WTC11 (cell line): ENCODE measurements at regions not wholly inside any gene's neighbourhood (a gene's known extent, or its start where the extent isn't known, plus 50 kb on each side); places are given as distances from the start of the nearest gene placed in this dataset.
A peak's percentile ranks its signal among the peaks of the same experiment; 100 is the strongest.

ENCODE experiments used
- ATAC-seq: fragments of 200-7000 bp; cut with Tn5 transposase; 2 replicates; pipeline ENCODE4 v1.10.0; 2021; ENCODE audit warnings: mild to moderate bottlenecking, moderate library complexity
- CTCF ChIA-PET: fragments of 300-600 bp; sonication (Branson Sonifier 250); formaldehyde crosslinking; loops from one replicate; lab custom pipeline; 2021; ENCODE audit warnings: antibody characterized with exemption; lab: Charles Lee
- POLR2A ChIA-PET: fragments of 350-600 bp; sonication (Branson Sonifier 250); formaldehyde crosslinking; loops from one replicate; lab custom pipeline; 2021; ENCODE audit warnings: antibody characterized with exemption; lab: Charles Lee
- DNase-seq: peaks from one replicate; pipeline ENCODE4 v3.0.0; 2021; ENCODE audit warnings: low spot score
- H3K27ac Mint-ChIP-seq: 2 replicates; pipeline ENCODE4 v1.8.0; 2021; ENCODE audit warnings: mixed read lengths
- H3K27me3 Mint-ChIP-seq: 2 replicates; pipeline ENCODE4 v1.8.0; 2021; ENCODE audit warnings: low read depth, mild to moderate bottlenecking, moderate library complexity, mixed read lengths
- H3K36me3 Mint-ChIP-seq: 2 replicates; pipeline ENCODE4 v1.8.0; 2021; ENCODE audit warnings: mixed read lengths
- H3K4me1 Mint-ChIP-seq: 2 replicates; pipeline ENCODE4 v1.8.0; 2022; ENCODE audit warnings: mixed read lengths
- H3K4me3 Mint-ChIP-seq: 2 replicates; pipeline ENCODE4 v1.8.0; 2021; ENCODE audit warnings: mild to moderate bottlenecking, moderate library complexity, mixed read lengths
- H3K9me3 Mint-ChIP-seq: 2 replicates; pipeline ENCODE4 v1.8.0; 2021; ENCODE audit warnings: mixed read lengths
- ARID4B ChIP-seq: sonication (generic); formaldehyde crosslinking; IDR thresholded peaks from 2 replicates; pipeline ENCODE4 v1.8.0; 2023; ENCODE audit warnings: missing genetic modification reagents, mild to moderate bottlenecking, borderline replicate concordance
- ELF4 ChIP-seq: sonication (generic); formaldehyde crosslinking; IDR thresholded peaks from 2 replicates; pipeline ENCODE4 v1.8.1; 2022; ENCODE audit warnings: low read depth, mild to moderate bottlenecking, moderate library complexity, missing genetic modification reagents
- EMX1 ChIP-seq: fragments of 250-450 bp; sonication (Bioruptor Pico); IDR thresholded peaks from 2 replicates; pipeline ENCODE4 v1.8.0; 2021; ENCODE audit warnings: mild to moderate bottlenecking
- GRHL2 ChIP-seq: fragments of 250-450 bp; sonication (Bioruptor Pico); IDR thresholded peaks from 2 replicates; pipeline ENCODE4 v1.8.0; 2022; ENCODE audit warnings: mild to moderate bottlenecking, moderate library complexity; ENCODE audit not compliant: insufficient replicate concordance, severe bottlenecking
- PRRX2 ChIP-seq: fragments of 250-450 bp; sonication (Bioruptor Pico); IDR thresholded peaks from 2 replicates; pipeline ENCODE4 v1.8.0; 2021; ENCODE audit warnings: mild to moderate bottlenecking
- SMAD4 ChIP-seq: sonication (generic); formaldehyde crosslinking; IDR thresholded peaks from 2 replicates; pipeline ENCODE4 v1.8.0; 2022; ENCODE audit warnings: mild to moderate bottlenecking, missing genetic modification reagents
- ZNF219 ChIP-seq: sonication (generic); formaldehyde crosslinking; IDR thresholded peaks from 2 replicates; pipeline ENCODE4 v1.8.0; 2023; ENCODE audit warnings: missing genetic modification reagents, mild to moderate bottlenecking, borderline replicate concordance
- ZNF317 ChIP-seq: sonication (generic); formaldehyde crosslinking; IDR thresholded peaks from 2 replicates; pipeline ENCODE4 v1.8.1; 2023; ENCODE audit warnings: low read depth, mild to moderate bottlenecking, moderate library complexity, missing genetic modification reagents, borderline replicate concordance
- ZNF396 ChIP-seq: fragments of 250-450 bp; sonication (Bioruptor Pico); IDR thresholded peaks from 2 replicates; pipeline ENCODE4 v1.8.0; 2021; ENCODE audit warnings: mild to moderate bottlenecking, moderate library complexity, borderline replicate concordance
- ZNF512 ChIP-seq: sonication (generic); formaldehyde crosslinking; IDR thresholded peaks from 2 replicates; pipeline ENCODE4 v1.8.1; 2022; ENCODE audit warnings: missing genetic modification reagents, borderline replicate concordance
- TF ChIP-seq, protein P1 (sequence below): sonication (generic); formaldehyde crosslinking; IDR thresholded peaks from 2 replicates; pipeline ENCODE4 v1.8.1; 2023; ENCODE audit warnings: mild to moderate bottlenecking, missing genetic modification reagents, moderate library complexity
- TF ChIP-seq, protein P2 (sequence below): sonication (generic); formaldehyde crosslinking; IDR thresholded peaks from 2 replicates; pipeline ENCODE4 v1.8.0; 2022; ENCODE audit warnings: missing genetic modification reagents
- TF ChIP-seq, protein P3 (sequence below): sonication (generic); formaldehyde crosslinking; IDR thresholded peaks from 2 replicates; pipeline ENCODE4 v1.8.0; 2023; ENCODE audit warnings: missing genetic modification reagents
- TF ChIP-seq, protein P4 (sequence below): sonication (generic); formaldehyde crosslinking; conservative IDR thresholded peaks from 2 replicates; pipeline ENCODE4 v1.8.1; 2023; ENCODE audit warnings: mild to moderate bottlenecking, low read depth, missing genetic modification reagents, moderate library complexity

DNA sequence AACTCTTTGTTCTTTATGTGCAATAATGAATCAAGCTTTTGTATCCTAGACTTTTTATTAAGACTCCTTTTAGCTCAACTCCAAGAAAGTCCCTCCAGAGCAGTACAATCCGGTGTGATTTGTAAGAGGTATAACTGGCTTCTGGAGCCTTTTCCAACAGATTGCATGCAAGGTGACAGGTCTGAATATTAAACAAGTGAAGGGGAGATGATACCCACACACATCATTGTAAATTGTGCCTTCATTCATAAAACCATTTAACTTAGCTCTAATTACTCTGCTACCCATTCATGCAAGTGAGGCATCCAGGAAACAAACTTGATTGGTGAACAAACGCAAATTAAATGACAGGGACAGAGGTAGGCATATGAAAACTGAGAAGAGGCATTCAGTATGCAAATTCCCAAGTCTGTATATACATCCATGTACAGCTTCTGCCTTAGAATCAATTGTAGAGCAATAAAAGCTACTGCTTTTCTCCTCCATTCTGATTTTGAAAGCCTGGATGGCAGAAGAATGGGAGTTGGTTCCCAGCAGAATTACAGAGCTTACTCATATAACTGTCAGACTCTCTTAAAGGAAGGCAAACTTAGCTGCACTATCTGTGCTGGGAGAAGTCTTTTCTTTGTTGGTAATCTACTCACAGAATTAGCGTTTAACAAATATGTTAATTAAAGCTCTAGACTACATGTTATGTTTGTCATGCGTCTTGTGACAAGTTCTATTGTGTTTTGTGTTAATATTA is 261.0 kb upstream of the CDH6 start (continued):
- TF ChIP-seq ARID4B (CRISPR knock-in tag) (no peak), ZNF317 (CRISPR knock-in tag) (no peak), ELF4 (CRISPR knock-in tag) (no peak), ZNF512 (CRISPR knock-in tag) (no peak), EMX1 (CRISPR knock-in tag) (no peak), PRRX2 (CRISPR knock-in tag) (no peak)
- TF ChIP-seq, protein P1, sequence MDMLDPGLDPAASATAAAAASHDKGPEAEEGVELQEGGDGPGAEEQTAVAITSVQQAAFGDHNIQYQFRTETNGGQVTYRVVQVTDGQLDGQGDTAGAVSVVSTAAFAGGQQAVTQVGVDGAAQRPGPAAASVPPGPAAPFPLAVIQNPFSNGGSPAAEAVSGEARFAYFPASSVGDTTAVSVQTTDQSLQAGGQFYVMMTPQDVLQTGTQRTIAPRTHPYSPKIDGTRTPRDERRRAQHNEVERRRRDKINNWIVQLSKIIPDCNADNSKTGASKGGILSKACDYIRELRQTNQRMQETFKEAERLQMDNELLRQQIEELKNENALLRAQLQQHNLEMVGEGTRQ (CRISPR knock-in tag): no peak

DNA sequence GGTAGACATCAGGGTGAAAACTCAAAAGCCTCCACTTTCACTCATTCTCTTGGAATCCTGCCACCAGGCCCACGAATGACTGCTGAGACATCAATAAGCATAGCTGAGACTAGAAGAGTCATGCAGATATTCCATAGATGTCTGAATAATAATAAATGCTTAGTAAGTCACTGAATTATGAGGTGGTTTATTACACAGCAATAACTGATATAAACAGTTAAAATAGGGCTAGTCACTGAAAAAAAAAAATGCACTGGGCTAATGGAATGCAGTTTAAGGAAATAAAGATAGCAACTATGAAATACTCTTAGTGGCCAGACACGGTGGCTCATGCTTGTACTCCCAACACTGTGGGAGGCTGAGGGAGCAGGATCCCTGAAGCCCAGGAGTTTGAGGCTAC is 262.8 kb upstream of the CDH6 start:
- no peak overlapping the region for H3K27ac Mint-ChIP-seq
- no peak for ATAC-seq
- TF ChIP-seq SMAD4 (CRISPR knock-in tag): no peak
- TF ChIP-seq, all 79 proteins: peak for 0
- DNase-seq: no peak
- Mint-ChIP-seq H3K9me3 (no peaks in the 10 kb centered on the region), H3K27me3 (no peaks in the 10 kb centered on the region; the same call in 1 of the 2 replicates), H3K4me3 (no peak overlapping the region), H3K36me3 (no peaks in the 10 kb centered on the region), H3K4me1 (peaks cover 33% of the 10 kb centered on the region)
- ChIA-PET CTCF (interaction anchor here (0.7 kb wide), 1 partner anchor 90 kb away, joined by 3 read pairs; no protein-coding TSS in a partner anchor), POLR2A (interaction anchor here (0.6 kb wide), 1 partner anchor 89 kb away, joined by 4 read pairs; no protein-coding TSS in a partner anchor)

- DNase-seq: no peak
- Mint-ChIP-seq H3K27ac (peak overlapping the region; percentile 19), H3K4me3 (no peak overlapping the region), H3K9me3 (peaks cover 4% of the 10 kb centered on the region), H3K4me1 (peaks cover 33% of the 10 kb centered on the region), H3K27me3 (no peaks in the 10 kb centered on the region; the same call in 1 of the 2 replicates), H3K36me3 (no peaks in the 10 kb centered on the region)
- no peak for ATAC-seq
- CTCF ChIA-PET: no interaction called here
- POLR2A ChIA-PET: no interaction called here
- TF ChIP-seq PRRX2 (CRISPR knock-in tag) (no peak), ZNF396 (CRISPR knock-in tag) (no peak), ZNF219 (CRISPR knock-in tag) (no peak), ELF4 (CRISPR knock-in tag) (no peak), GRHL2 (no peak)
- TF ChIP-seq, protein P2, sequence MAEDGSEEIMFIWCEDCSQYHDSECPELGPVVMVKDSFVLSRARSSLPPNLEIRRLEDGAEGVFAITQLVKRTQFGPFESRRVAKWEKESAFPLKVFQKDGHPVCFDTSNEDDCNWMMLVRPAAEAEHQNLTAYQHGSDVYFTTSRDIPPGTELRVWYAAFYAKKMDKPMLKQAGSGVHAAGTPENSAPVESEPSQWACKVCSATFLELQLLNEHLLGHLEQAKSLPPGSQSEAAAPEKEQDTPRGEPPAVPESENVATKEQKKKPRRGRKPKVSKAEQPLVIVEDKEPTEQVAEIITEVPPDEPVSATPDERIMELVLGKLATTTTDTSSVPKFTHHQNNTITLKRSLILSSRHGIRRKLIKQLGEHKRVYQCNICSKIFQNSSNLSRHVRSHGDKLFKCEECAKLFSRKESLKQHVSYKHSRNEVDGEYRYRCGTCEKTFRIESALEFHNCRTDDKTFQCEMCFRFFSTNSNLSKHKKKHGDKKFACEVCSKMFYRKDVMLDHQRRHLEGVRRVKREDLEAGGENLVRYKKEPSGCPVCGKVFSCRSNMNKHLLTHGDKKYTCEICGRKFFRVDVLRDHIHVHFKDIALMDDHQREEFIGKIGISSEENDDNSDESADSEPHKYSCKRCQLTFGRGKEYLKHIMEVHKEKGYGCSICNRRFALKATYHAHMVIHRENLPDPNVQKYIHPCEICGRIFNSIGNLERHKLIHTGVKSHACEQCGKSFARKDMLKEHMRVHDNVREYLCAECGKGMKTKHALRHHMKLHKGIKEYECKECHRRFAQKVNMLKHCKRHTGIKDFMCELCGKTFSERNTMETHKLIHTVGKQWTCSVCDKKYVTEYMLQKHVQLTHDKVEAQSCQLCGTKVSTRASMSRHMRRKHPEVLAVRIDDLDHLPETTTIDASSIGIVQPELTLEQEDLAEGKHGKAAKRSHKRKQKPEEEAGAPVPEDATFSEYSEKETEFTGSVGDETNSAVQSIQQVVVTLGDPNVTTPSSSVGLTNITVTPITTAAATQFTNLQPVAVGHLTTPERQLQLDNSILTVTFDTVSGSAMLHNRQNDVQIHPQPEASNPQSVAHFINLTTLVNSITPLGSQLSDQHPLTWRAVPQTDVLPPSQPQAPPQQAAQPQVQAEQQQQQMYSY: no peak
- TF ChIP-seq, protein P1 (CRISPR knock-in tag): no peak
- TF ChIP-seq, protein P3, sequence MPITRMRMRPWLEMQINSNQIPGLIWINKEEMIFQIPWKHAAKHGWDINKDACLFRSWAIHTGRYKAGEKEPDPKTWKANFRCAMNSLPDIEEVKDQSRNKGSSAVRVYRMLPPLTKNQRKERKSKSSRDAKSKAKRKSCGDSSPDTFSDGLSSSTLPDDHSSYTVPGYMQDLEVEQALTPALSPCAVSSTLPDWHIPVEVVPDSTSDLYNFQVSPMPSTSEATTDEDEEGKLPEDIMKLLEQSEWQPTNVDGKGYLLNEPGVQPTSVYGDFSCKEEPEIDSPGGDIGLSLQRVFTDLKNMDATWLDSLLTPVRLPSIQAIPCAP (CRISPR knock-in tag): no peak
- TF ChIP-seq, protein P4, sequence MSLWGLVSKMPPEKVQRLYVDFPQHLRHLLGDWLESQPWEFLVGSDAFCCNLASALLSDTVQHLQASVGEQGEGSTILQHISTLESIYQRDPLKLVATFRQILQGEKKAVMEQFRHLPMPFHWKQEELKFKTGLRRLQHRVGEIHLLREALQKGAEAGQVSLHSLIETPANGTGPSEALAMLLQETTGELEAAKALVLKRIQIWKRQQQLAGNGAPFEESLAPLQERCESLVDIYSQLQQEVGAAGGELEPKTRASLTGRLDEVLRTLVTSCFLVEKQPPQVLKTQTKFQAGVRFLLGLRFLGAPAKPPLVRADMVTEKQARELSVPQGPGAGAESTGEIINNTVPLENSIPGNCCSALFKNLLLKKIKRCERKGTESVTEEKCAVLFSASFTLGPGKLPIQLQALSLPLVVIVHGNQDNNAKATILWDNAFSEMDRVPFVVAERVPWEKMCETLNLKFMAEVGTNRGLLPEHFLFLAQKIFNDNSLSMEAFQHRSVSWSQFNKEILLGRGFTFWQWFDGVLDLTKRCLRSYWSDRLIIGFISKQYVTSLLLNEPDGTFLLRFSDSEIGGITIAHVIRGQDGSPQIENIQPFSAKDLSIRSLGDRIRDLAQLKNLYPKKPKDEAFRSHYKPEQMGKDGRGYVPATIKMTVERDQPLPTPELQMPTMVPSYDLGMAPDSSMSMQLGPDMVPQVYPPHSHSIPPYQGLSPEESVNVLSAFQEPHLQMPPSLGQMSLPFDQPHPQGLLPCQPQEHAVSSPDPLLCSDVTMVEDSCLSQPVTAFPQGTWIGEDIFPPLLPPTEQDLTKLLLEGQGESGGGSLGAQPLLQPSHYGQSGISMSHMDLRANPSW (CRISPR knock-in tag): no peak
Measured at GRCh38 chr5:30928956-30929355, 264.5 kb upstream of the CDH6 start.
